Epithelial cell of esophagus (primary cell): ENCODE measurements at regions not wholly inside any gene's neighbourhood (a gene's known extent, or its start where the extent isn't known, plus 50 kb on each side); places are given as distances from the start of the nearest gene placed in this dataset.
A peak's percentile ranks its signal among the peaks of the same experiment; 100 is the strongest.

Experiments
- DNase-seq: peaks from one replicate; pipeline ENCODE4 v3.0.0; 2010; ENCODE audit warnings: low read depth
- H3K4me3 ChIP-seq: 2 replicates; pipeline ENCODE4 v1.5.1; 2011; ENCODE audit warnings: mild to moderate bottlenecking, low read length, control low read depth
- CTCF ChIP-seq: IDR thresholded peaks from 2 replicates; pipeline ENCODE4 v1.5.1; 2011; ENCODE audit warnings: low read depth, mild to moderate bottlenecking, low read length, control low read depth, inconsistent platforms; ENCODE audit not compliant: insufficient read depth; ENCODE audit errors: missing control alignments

- DNase-seq, result no peak
- TF ChIP-seq CTCF, result no peak
- H3K4me3 ChIP-seq, result no peak overlapping the region
These were observed 161.3 kb upstream of the C1orf21 start for GRCh38 chr1:184225283-184226099.

GRCh38 chr1:184226100-184226487 lies 160.7 kb upstream of the C1orf21 start:
- no peak for TF ChIP-seq CTCF
- no peak overlapping the region for H3K4me3 ChIP-seq
- no peak for DNase-seq

- no peak for DNase-seq
- no peak overlapping the region for H3K4me3 ChIP-seq
- no peak for TF ChIP-seq CTCF
These were observed 158.3 kb upstream of the C1orf21 start for GRCh38 chr1:184228558-184228957.

GRCh38 chr1:184237588-184237987 lies 149.2 kb upstream of the C1orf21 start:
- no peak for TF ChIP-seq CTCF
- DNase-seq, result no peak
- H3K4me3 ChIP-seq, result no peak overlapping the region

GRCh38 chr1:184241446-184241845 lies 145.4 kb upstream of the C1orf21 start:
- no peak for TF ChIP-seq CTCF
- H3K4me3 ChIP-seq, result no peak overlapping the region
- DNase-seq, result no peak

GRCh38 chr1:184242507-184242943 lies 144.3 kb upstream of the C1orf21 start:
- no peak overlapping the region for H3K4me3 ChIP-seq
- DNase-seq, result peak; percentile 40
- TF ChIP-seq CTCF, result peak; percentile 25

- DNase-seq, result no peak
- TF ChIP-seq CTCF, result no peak
- H3K4me3 ChIP-seq, result no peak overlapping the region
These were observed 141.9 kb upstream of the C1orf21 start for GRCh38 chr1:184244962-184245361.
